ENCODE measurements at regions not wholly inside any gene's neighbourhood (a gene's known extent, or its start where the extent isn't known, plus 50 kb on each side); places are given as distances from the start of the nearest gene placed in this dataset.

- no peaks in the 10 kb centered on the region for H3K27me3 ChIP-seq (ENCODE audit: control insufficient read depth, insufficient read depth)
- intact Hi-C loops (cut with DNase I) = no loop called here
- WGBS = 80% methylated on average over 7 of the region's 7 CpGs
Observed at GRCh38 chr5:2393556-2393955, 357.9 kb downstream of the IRX2 start.

GRCh38 chr5:2391566-2391965 is 359.9 kb downstream of the IRX2 start:
- Histone ChIP-seq H3K27me3 (ENCODE audit: control insufficient read depth, insufficient read depth) (no peaks in the 10 kb centered on the region), H3K9me3 (ENCODE audit: control insufficient read depth, low read length) (no peaks in the 10 kb centered on the region)
- intact Hi-C loops (cut with DNase I) = no loop called here

More at GRCh38 chr5:2393556-2393955, 357.9 kb downstream of the IRX2 start:
- Histone ChIP-seq H3K27ac (ENCODE audit: low read length) (no peak overlapping the region), H3K4me1 (ENCODE audit: control insufficient read depth, insufficient read depth, low read length) (no peaks in the 10 kb centered on the region), H3K9me3 (ENCODE audit: control insufficient read depth, low read length) (no peaks in the 10 kb centered on the region), H3K4me3 (ENCODE audit: low read length) (no peak overlapping the region)
- DNase-seq = peak in 1 of 3 donors; percentile 33
- no peak for ATAC-seq

GRCh38 chr5:2391021-2391420 is 360.5 kb downstream of the IRX2 start:
- intact Hi-C loops (cut with DNase I) = no loop called here
- H3K4me3 ChIP-seq (ENCODE audit: low read length) = no peak overlapping the region
- DNase-seq (no peak), ATAC-seq (no peak)
- H3K27me3 ChIP-seq (ENCODE audit: control insufficient read depth, insufficient read depth) = no peaks in the 10 kb centered on the region
- H3K9me3 ChIP-seq (ENCODE audit: control insufficient read depth, low read length) = no peaks in the 10 kb centered on the region
- 89% methylated on average over 10 of the region's 10 CpGs for WGBS
- no peaks in the 10 kb centered on the region for H3K4me1 ChIP-seq (ENCODE audit: control insufficient read depth, insufficient read depth, low read length)
- H3K27ac ChIP-seq (ENCODE audit: low read length) = no peak overlapping the region

More at GRCh38 chr5:2391566-2391965, 359.9 kb downstream of the IRX2 start:
- H3K4me1 ChIP-seq (ENCODE audit: control insufficient read depth, insufficient read depth, low read length) = no peaks in the 10 kb centered on the region
- H3K4me3 ChIP-seq (ENCODE audit: low read length) = no peak overlapping the region
- ATAC-seq = no peak
- 81% methylated on average over 10 of the region's 10 CpGs for WGBS
- no peak overlapping the region for H3K27ac ChIP-seq (ENCODE audit: low read length)
- peak in 1 of 3 donors; percentile 36 for DNase-seq

GRCh38 chr5:2388571-2388970 is 362.9 kb downstream of the IRX2 start:
- 76% methylated on average over 2 of the region's 2 CpGs for WGBS
- intact Hi-C loops (cut with DNase I) = no loop called here
- DNase-seq = no peak
- Histone ChIP-seq H3K27ac (ENCODE audit: low read length) (no peak overlapping the region), H3K9me3 (ENCODE audit: control insufficient read depth, low read length) (no peaks in the 10 kb centered on the region), H3K4me3 (ENCODE audit: low read length) (no peak overlapping the region), H3K4me1 (ENCODE audit: control insufficient read depth, insufficient read depth, low read length) (no peaks in the 10 kb centered on the region), H3K27me3 (ENCODE audit: control insufficient read depth, insufficient read depth) (no peaks in the 10 kb centered on the region)
- ATAC-seq = no peak

- DNase-seq (peak in 1 of 3 donors; percentile 40), ATAC-seq (no peak)
- no peak overlapping the region for H3K4me3 ChIP-seq (ENCODE audit: low read length)
- no peaks in the 10 kb centered on the region for H3K4me1 ChIP-seq (ENCODE audit: control insufficient read depth, insufficient read depth, low read length)
- WGBS = 59% methylated on average over 29 of the region's 29 CpGs
- no peak overlapping the region for H3K27ac ChIP-seq (ENCODE audit: low read length)
- intact Hi-C loops (cut with DNase I) = no loop called here
- no peaks in the 10 kb centered on the region for H3K9me3 ChIP-seq (ENCODE audit: control insufficient read depth, low read length)
- no peaks in the 10 kb centered on the region for H3K27me3 ChIP-seq (ENCODE audit: control insufficient read depth, insufficient read depth)
Observed at GRCh38 chr5:2387634-2388325, 363.7 kb downstream of the IRX2 start.

- WGBS = 70% methylated on average over 11 of the region's 11 CpGs
- Histone ChIP-seq H3K4me1 (ENCODE audit: control insufficient read depth, insufficient read depth, low read length) (no peaks in the 10 kb centered on the region), H3K27me3 (ENCODE audit: control insufficient read depth, insufficient read depth) (no peaks in the 10 kb centered on the region), H3K27ac (ENCODE audit: low read length) (no peak overlapping the region), H3K4me3 (ENCODE audit: low read length) (no peak overlapping the region), H3K9me3 (ENCODE audit: control insufficient read depth, low read length) (no peaks in the 10 kb centered on the region)
- DNase-seq (no peak), ATAC-seq (no peak)
- intact Hi-C loops (cut with DNase I) = no loop called here
Observed at GRCh38 chr5:2387250-2387633, 364.2 kb downstream of the IRX2 start.

GRCh38 chr5:2385818-2386217 is 365.7 kb downstream of the IRX2 start:
- DNase-seq (no peak), ATAC-seq (no peak)
- Histone ChIP-seq H3K4me1 (ENCODE audit: control insufficient read depth, insufficient read depth, low read length) (no peaks in the 10 kb centered on the region), H3K4me3 (ENCODE audit: low read length) (no peak overlapping the region), H3K27me3 (ENCODE audit: control insufficient read depth, insufficient read depth) (no peaks in the 10 kb centered on the region), H3K9me3 (ENCODE audit: control insufficient read depth, low read length) (no peaks in the 10 kb centered on the region), H3K27ac (ENCODE audit: low read length) (no peak overlapping the region)
- 62% methylated on average over 3 of the region's 3 CpGs for WGBS
- intact Hi-C loops (cut with DNase I) = no loop called here

- no peak for ATAC-seq
- no peak for DNase-seq
Observed at GRCh38 chr5:2383698-2384065, 367.8 kb downstream of the IRX2 start.

GRCh38 chr5:2382776-2383697 is 368.4 kb downstream of the IRX2 start:
- H3K4me3 ChIP-seq (ENCODE audit: low read length) = no peak overlapping the region
- H3K4me1 ChIP-seq (ENCODE audit: control insufficient read depth, insufficient read depth, low read length) = no peaks in the 10 kb centered on the region
- intact Hi-C loops (cut with DNase I) = no loop called here
- H3K27ac ChIP-seq (ENCODE audit: low read length) = no peak overlapping the region
- 74% methylated on average over 20 of the region's 20 CpGs for WGBS
- no peaks in the 10 kb centered on the region for H3K9me3 ChIP-seq (ENCODE audit: control insufficient read depth, low read length)
- ATAC-seq (no peak), DNase-seq (no peak)
- no peaks in the 10 kb centered on the region for H3K27me3 ChIP-seq (ENCODE audit: control insufficient read depth, insufficient read depth)

More at GRCh38 chr5:2383698-2384065, 367.8 kb downstream of the IRX2 start:
- WGBS = 68% methylated on average over 10 of the region's 10 CpGs
- no peak overlapping the region for H3K4me3 ChIP-seq (ENCODE audit: low read length)
- H3K27me3 ChIP-seq (ENCODE audit: control insufficient read depth, insufficient read depth) = no peaks in the 10 kb centered on the region
- H3K27ac ChIP-seq (ENCODE audit: low read length) = no peak overlapping the region
- H3K9me3 ChIP-seq (ENCODE audit: control insufficient read depth, low read length) = no peaks in the 10 kb centered on the region
- no peaks in the 10 kb centered on the region for H3K4me1 ChIP-seq (ENCODE audit: control insufficient read depth, insufficient read depth, low read length)
- intact Hi-C loops (cut with DNase I) = no loop called here

- Histone ChIP-seq H3K27me3 (ENCODE audit: control insufficient read depth, insufficient read depth) (no peaks in the 10 kb centered on the region), H3K9me3 (ENCODE audit: control insufficient read depth, low read length) (no peaks in the 10 kb centered on the region), H3K27ac (ENCODE audit: low read length) (no peak overlapping the region), H3K4me1 (ENCODE audit: control insufficient read depth, insufficient read depth, low read length) (no peaks in the 10 kb centered on the region), H3K4me3 (ENCODE audit: low read length) (no peak overlapping the region)
- intact Hi-C loops (cut with DNase I) = no loop called here
- DNase-seq (no peak), ATAC-seq (no peak)
- 79% methylated on average over 5 of the region's 5 CpGs for WGBS
Observed at GRCh38 chr5:2381861-2382260, 369.6 kb downstream of the IRX2 start.

- DNase-seq = no peak
- intact Hi-C loops (cut with DNase I) = no loop called here
- Histone ChIP-seq H3K27me3 (ENCODE audit: control insufficient read depth, insufficient read depth) (no peaks in the 10 kb centered on the region), H3K4me3 (ENCODE audit: low read length) (no peak overlapping the region), H3K27ac (ENCODE audit: low read length) (no peak overlapping the region), H3K4me1 (ENCODE audit: control insufficient read depth, insufficient read depth, low read length) (no peaks in the 10 kb centered on the region), H3K9me3 (ENCODE audit: control insufficient read depth, low read length) (no peaks in the 10 kb centered on the region)
- no peak for ATAC-seq
- WGBS = 90% methylated on average over 7 of the region's 7 CpGs
Observed at GRCh38 chr5:2381070-2381469, 370.4 kb downstream of the IRX2 start.

Measured in right cardiac atrium (tissue), 5 donors.